SK-N-SH (cell line): ENCODE measurements at regions not wholly inside any gene's neighbourhood (a gene's known extent, or its start where the extent isn't known, plus 50 kb on each side); places are given as distances from the start of the nearest gene placed in this dataset.

Experiments used
- CTCF ChIP-seq: fragments of 200-600 bp; sonication (generic); IDR thresholded peaks from 2 replicates; pipeline ENCODE4 v1.6.1; 2017; ENCODE audit warnings: antibody characterized with exemption, mild to moderate bottlenecking, moderate library complexity
- EZH2phosphoT487 ChIP-seq: fragments of 200-600 bp; sonication (generic); IDR thresholded peaks from 2 replicates; pipeline ENCODE4 v1.6.1; 2017; ENCODE audit warnings: low read depth, mixed run types, mild to moderate bottlenecking, antibody characterized with exemption, moderate library complexity, borderline replicate concordance
- FOXM1 ChIP-seq: IDR thresholded peaks from 2 replicates; pipeline ENCODE4 v1.4.0; 2012; ENCODE audit warnings: low read depth, mild to moderate bottlenecking
- RAD21 ChIP-seq: IDR thresholded peaks from 2 replicates; pipeline ENCODE4 v1.6.1; 2012; ENCODE audit warnings: mild to moderate bottlenecking, low read length
- USF1 ChIP-seq: IDR thresholded peaks from 2 replicates; pipeline ENCODE4 v1.4.0; 2012; ENCODE audit warnings: low read depth, borderline replicate concordance

GRCh38 chr14:86892152-86892956, 1100.6 kb downstream of the GALC start:
- TF ChIP-seq RAD21 (no peak), USF1 (no peak), CTCF (no peak), EZH2phosphoT487 (no peak), FOXM1 (no peak)
